Activated CD8-positive, alpha-beta memory T cell treated with anti-CD3 and anti-CD28 coated beads, Interleukin-2, amount 10 ng/mL, durations not matched to agents 7 days and 5 days (primary cell): ENCODE measurements at regions not wholly inside any gene's neighbourhood (a gene's known extent, or its start where the extent isn't known, plus 50 kb on each side); places are given as distances from the start of the nearest gene placed in this dataset.

Experiments
- ATAC-seq: fragments of 150-1000 bp; cut with Tn5 transposase; one replicate; pipeline ENCODE4 v1.10.0; 2021; ENCODE audit warnings: moderate library complexity
- CTCF ChIA-PET: fragments of 350-600 bp; sonication (Branson Sonifier 250); formaldehyde crosslinking; loops from one replicate; lab custom pipeline; 2021; ENCODE audit warnings: antibody characterized with exemption; lab: Charles Lee
- DNase-seq: peaks from one replicate; pipeline ENCODE4 v3.0.0-alpha.2; 2020
- H3K27ac Mint-ChIP-seq: one replicate; pipeline ENCODE4 v1.8.0; 2021; ENCODE audit warnings: mild to moderate bottlenecking, mixed read lengths
- H3K27me3 Mint-ChIP-seq: one replicate; pipeline ENCODE4 v1.8.0; 2021; ENCODE audit warnings: mixed read lengths
- H3K36me3 Mint-ChIP-seq: one replicate; pipeline ENCODE4 v1.8.0; 2021; ENCODE audit warnings: mild to moderate bottlenecking, mixed read lengths
- H3K4me1 Mint-ChIP-seq: one replicate; pipeline ENCODE4 v1.8.0; 2021; ENCODE audit warnings: mixed read lengths
- H3K4me3 Mint-ChIP-seq: one replicate; pipeline ENCODE4 v1.8.0; 2021; ENCODE audit warnings: mild to moderate bottlenecking, moderate library complexity, mixed read lengths
- H3K9me3 Mint-ChIP-seq: one replicate; pipeline ENCODE4 v1.8.0; 2022; ENCODE audit warnings: low read depth, mixed read lengths

GRCh38 chr10:52870562-52870961, 98.0 kb upstream of the MBL2 start:
- H3K9me3 Mint-ChIP-seq = peaks cover 13% of the 10 kb centered on the region
- no peak overlapping the region for H3K4me3 Mint-ChIP-seq
- no peaks in the 10 kb centered on the region for H3K4me1 Mint-ChIP-seq
- H3K36me3 Mint-ChIP-seq = no peaks in the 10 kb centered on the region
- DNase-seq = no peak
- no peak overlapping the region for H3K27ac Mint-ChIP-seq
- H3K27me3 Mint-ChIP-seq = no peaks in the 10 kb centered on the region
- CTCF ChIA-PET = no interaction called here
- no peak for ATAC-seq

- H3K27ac Mint-ChIP-seq = no peak overlapping the region
- DNase-seq (no peak), ATAC-seq (no peak)
- no peak overlapping the region for H3K4me3 Mint-ChIP-seq
- H3K4me1 Mint-ChIP-seq = no peaks in the 10 kb centered on the region
- peaks cover 13% of the 10 kb centered on the region for H3K9me3 Mint-ChIP-seq
- H3K36me3 Mint-ChIP-seq = no peaks in the 10 kb centered on the region
- no peaks in the 10 kb centered on the region for H3K27me3 Mint-ChIP-seq
- CTCF ChIA-PET = no interaction called here
These were observed 97.3 kb upstream of the MBL2 start for GRCh38 chr10:52869864-52870263.

GRCh38 chr10:52865213-52865612, 92.6 kb upstream of the MBL2 start:
- Mint-ChIP-seq H3K36me3 (no peaks in the 10 kb centered on the region), H3K4me1 (no peaks in the 10 kb centered on the region), H3K4me3 (no peak overlapping the region), H3K9me3 (peaks cover 21% of the 10 kb centered on the region), H3K27ac (no peak overlapping the region), H3K27me3 (no peaks in the 10 kb centered on the region)
- DNase-seq = no peak
- CTCF ChIA-PET = no interaction called here
- no peak for ATAC-seq

- H3K36me3 Mint-ChIP-seq = no peaks in the 10 kb centered on the region
- H3K4me3 Mint-ChIP-seq = no peak overlapping the region
- CTCF ChIA-PET = no interaction called here
- DNase-seq (no peak), ATAC-seq (no peak)
- no peaks in the 10 kb centered on the region for H3K4me1 Mint-ChIP-seq
- peaks cover 20% of the 10 kb centered on the region for H3K9me3 Mint-ChIP-seq
- no peaks in the 10 kb centered on the region for H3K27me3 Mint-ChIP-seq
- no peak overlapping the region for H3K27ac Mint-ChIP-seq
These were observed 91.9 kb upstream of the MBL2 start for GRCh38 chr10:52864201-52865106.

- Mint-ChIP-seq H3K27me3 (no peaks in the 10 kb centered on the region), H3K36me3 (no peaks in the 10 kb centered on the region), H3K4me3 (no peak overlapping the region), H3K9me3 (peaks cover 9% of the 10 kb centered on the region), H3K27ac (no peak overlapping the region), H3K4me1 (no peaks in the 10 kb centered on the region)
- DNase-seq (no peak), ATAC-seq (no peak)
- CTCF ChIA-PET = no interaction called here
These were observed 86.1 kb upstream of the MBL2 start for GRCh38 chr10:52858722-52859121.

- H3K27ac Mint-ChIP-seq = no peak overlapping the region
- H3K36me3 Mint-ChIP-seq = no peaks in the 10 kb centered on the region
- peaks cover 2% of the 10 kb centered on the region for H3K9me3 Mint-ChIP-seq
- no peak overlapping the region for H3K4me3 Mint-ChIP-seq
- ATAC-seq = no peak
- no peak for DNase-seq
- H3K4me1 Mint-ChIP-seq = no peaks in the 10 kb centered on the region
- no peaks in the 10 kb centered on the region for H3K27me3 Mint-ChIP-seq
- CTCF ChIA-PET = no interaction called here
These were observed 83.2 kb upstream of the MBL2 start for GRCh38 chr10:52855546-52856325.

- no peak for ATAC-seq
- Mint-ChIP-seq H3K27ac (no peak overlapping the region), H3K4me1 (no peaks in the 10 kb centered on the region), H3K27me3 (no peaks in the 10 kb centered on the region), H3K9me3 (peaks cover 4% of the 10 kb centered on the region), H3K4me3 (no peak overlapping the region), H3K36me3 (no peaks in the 10 kb centered on the region)
- CTCF ChIA-PET = no interaction called here
- DNase-seq = no peak
These were observed 81.1 kb upstream of the MBL2 start for GRCh38 chr10:52853704-52854103.

GRCh38 chr10:52836816-52837215, 64.2 kb upstream of the MBL2 start:
- H3K36me3 Mint-ChIP-seq = no peaks in the 10 kb centered on the region
- H3K4me3 Mint-ChIP-seq = no peak overlapping the region
- H3K9me3 Mint-ChIP-seq = peaks cover 6% of the 10 kb centered on the region
- ATAC-seq (no peak), DNase-seq (no peak)
- H3K4me1 Mint-ChIP-seq = no peaks in the 10 kb centered on the region
- H3K27ac Mint-ChIP-seq = no peak overlapping the region
- CTCF ChIA-PET = no interaction called here
- H3K27me3 Mint-ChIP-seq = no peaks in the 10 kb centered on the region
